Coronary artery (tissue), 2 donors: ENCODE measurements at regions not wholly inside any gene's neighbourhood (a gene's known extent, or its start where the extent isn't known, plus 50 kb on each side); places are given as distances from the start of the nearest gene placed in this dataset.

ENCODE experiments used
- DNase-seq: peaks from one replicate; pipeline ENCODE4 v3.0.0-alpha.2; 2017; ENCODE audit warnings: low spot score
- H3K27ac ChIP-seq, 2 donors: fragments of 200-600 bp; sonication (generic); one replicate each; pipeline ENCODE4 v1.5.1; 2016 to 2019
- H3K4me3 ChIP-seq: fragments of 200-600 bp; sonication (generic); 2 replicates; pipeline ENCODE4 v1.5.1; 2016; ENCODE audit warnings: mild to moderate bottlenecking, moderate library complexity
- CTCF ChIP-seq: fragments of 200-600 bp; sonication (generic); IDR thresholded peaks from one replicate; pipeline ENCODE4 v1.5.1; 2019; ENCODE audit warnings: antibody characterized with exemption

- TF ChIP-seq CTCF = no peak
Measured at GRCh38 chr5:29550523-29550922, 1643.0 kb upstream of the CDH6 start.

GRCh38 chr5:29548262-29548661, 1645.2 kb upstream of the CDH6 start:
- H3K4me3 ChIP-seq = no peak overlapping the region
- no peak overlapping the region for H3K27ac ChIP-seq
- no peak for DNase-seq
- TF ChIP-seq CTCF = no peak

More at GRCh38 chr5:29550523-29550922, 1643.0 kb upstream of the CDH6 start:
- Histone ChIP-seq H3K4me3 (no peak overlapping the region), H3K27ac (no peak overlapping the region)
- DNase-seq = no peak

GRCh38 chr5:29547236-29547865, 1646.1 kb upstream of the CDH6 start:
- Histone ChIP-seq H3K4me3 (no peak overlapping the region), H3K27ac (no peak overlapping the region)
- DNase-seq = no peak
- TF ChIP-seq CTCF = no peak

GRCh38 chr5:29543501-29543900, 1650.0 kb upstream of the CDH6 start:
- DNase-seq = no peak
- H3K4me3 ChIP-seq = no peak overlapping the region
- H3K27ac ChIP-seq = no peak overlapping the region
- TF ChIP-seq CTCF = no peak

GRCh38 chr5:29524227-29524626, 1669.3 kb upstream of the CDH6 start:
- TF ChIP-seq CTCF = no peak
- Histone ChIP-seq H3K4me3 (no peak overlapping the region), H3K27ac (no peak overlapping the region)
- no peak for DNase-seq

- no peak for DNase-seq
- TF ChIP-seq CTCF = no peak
- Histone ChIP-seq H3K27ac (no peak overlapping the region), H3K4me3 (no peak overlapping the region)
Measured at GRCh38 chr5:29518176-29518575, 1675.3 kb upstream of the CDH6 start.

- DNase-seq = no peak
- Histone ChIP-seq H3K27ac (no peak overlapping the region), H3K4me3 (no peak overlapping the region)
- TF ChIP-seq CTCF = no peak
Measured at GRCh38 chr5:29516224-29516623, 1677.3 kb upstream of the CDH6 start.
